GM21423 (cell line): ENCODE measurements at regions not wholly inside any gene's neighbourhood (a gene's known extent, or its start where the extent isn't known, plus 50 kb on each side); places are given as distances from the start of the nearest gene placed in this dataset.
"Not testable (repeated sequence)": the region's sequence is repeated elsewhere in the genome, so short reads cannot be mapped to it uniquely, and the experiment has no call there.

Source experiments
- ATAC-seq: cut with Tn5 transposase; IDR thresholded peaks from one replicate; pipeline ENCODE4 v1.9.1; 2021; ENCODE audit warnings: mild to moderate bottlenecking, moderate library complexity; ENCODE audit not compliant: unreplicated experiment

GRCh38 chr2:3115301-3116042 lies 262.1 kb downstream of the EIPR1 start:
- ATAC-seq, result no peak

- ATAC-seq, result no peak
Observed at GRCh38 chr2:3114406-3115185, 263.0 kb downstream of the EIPR1 start.

GRCh38 chr2:3113769-3114168 lies 263.8 kb downstream of the EIPR1 start:
- ATAC-seq, result no peak

- no peak for ATAC-seq
Observed at GRCh38 chr2:3113122-3113521, 264.5 kb downstream of the EIPR1 start.

GRCh38 chr2:3112553-3112952 lies 265.1 kb downstream of the EIPR1 start:
- ATAC-seq, result no peak

GRCh38 chr2:3112131-3112530 lies 265.5 kb downstream of the EIPR1 start:
- no peak for ATAC-seq

- no peak for ATAC-seq
Observed at GRCh38 chr2:3110994-3111666, 266.5 kb downstream of the EIPR1 start.

GRCh38 chr2:3110555-3110954 lies 267.1 kb downstream of the EIPR1 start:
- no peak for ATAC-seq

- no peak for ATAC-seq
Observed at GRCh38 chr2:3108710-3109702, 268.6 kb downstream of the EIPR1 start.

GRCh38 chr2:3108105-3108504 lies 269.5 kb downstream of the EIPR1 start:
- ATAC-seq, result no peak

GRCh38 chr2:3107567-3107966 lies 270.1 kb downstream of the EIPR1 start:
- ATAC-seq, result no peak

- no peak for ATAC-seq
Observed at GRCh38 chr2:3105814-3106569, 271.6 kb downstream of the EIPR1 start.

GRCh38 chr2:3104958-3105813 lies 272.4 kb downstream of the EIPR1 start:
- not testable (repeated sequence) for ATAC-seq

GRCh38 chr2:3104261-3104660 lies 273.4 kb downstream of the EIPR1 start:
- ATAC-seq, result no peak

- ATAC-seq, result no peak
Observed at GRCh38 chr2:3102922-3103569, 274.6 kb downstream of the EIPR1 start.

- no peak for ATAC-seq
Observed at GRCh38 chr2:3102081-3102921, 275.3 kb downstream of the EIPR1 start.
